ENCODE measurements at regions not wholly inside any gene's neighbourhood (a gene's known extent, or its start where the extent isn't known, plus 50 kb on each side); places are given as distances from the start of the nearest gene placed in this dataset.

- Mint-ChIP-seq H3K27ac (no peak overlapping the region), H3K36me3 (ENCODE audit: low read depth) (no peaks in the 10 kb centered on the region), H3K4me1 (no peaks in the 10 kb centered on the region), H3K9me3 (peaks cover 11% of the 10 kb centered on the region), H3K27me3 (no peaks in the 10 kb centered on the region), H3K4me3 (no peak overlapping the region)
- intact Hi-C loops (cut with micrococcal nuclease): no loop called here
- no peak for DNase-seq
Measured at GRCh38 chr10:90421874-90422273, 436.0 kb downstream of the HTR7 start.

DNA sequence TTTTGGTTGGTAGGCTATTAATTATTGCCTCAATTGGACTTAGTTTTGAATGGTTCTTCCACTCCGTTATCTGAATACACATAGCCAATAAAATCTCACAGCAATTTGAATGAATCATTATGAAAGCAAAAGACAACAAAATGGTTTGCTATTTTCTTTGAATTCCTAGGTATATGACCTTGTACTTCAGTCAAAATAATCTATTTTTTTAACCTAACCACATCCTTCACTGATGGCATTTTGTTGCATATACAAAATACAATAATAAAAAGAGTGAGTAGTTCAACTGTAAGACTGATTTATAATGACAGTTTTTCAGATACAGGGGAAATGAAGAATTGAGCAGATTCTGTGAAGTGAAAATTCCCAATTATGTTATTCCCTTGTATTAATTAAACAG, 433.1 kb downstream of the HTR7 start:
- intact Hi-C loops (cut with micrococcal nuclease): no loop called here

GRCh38 chr10:90430186-90430585, 427.7 kb downstream of the HTR7 start:
- no peak overlapping the region for H3K4me3 Mint-ChIP-seq
- intact Hi-C loops (cut with micrococcal nuclease): no loop called here
- peaks cover 5% of the 10 kb centered on the region for H3K9me3 Mint-ChIP-seq
- H3K27me3 Mint-ChIP-seq: no peaks in the 10 kb centered on the region
- no peak for DNase-seq
- H3K36me3 Mint-ChIP-seq (ENCODE audit: low read depth): no peaks in the 10 kb centered on the region
- H3K27ac Mint-ChIP-seq: no peak overlapping the region
- H3K4me1 Mint-ChIP-seq: no peaks in the 10 kb centered on the region

More for the DNA sequence above, 433.1 kb downstream of the HTR7 start:
- DNase-seq: no peak
- no peak overlapping the region for H3K4me3 Mint-ChIP-seq
- no peaks in the 10 kb centered on the region for H3K36me3 Mint-ChIP-seq (ENCODE audit: low read depth)
- H3K27ac Mint-ChIP-seq: no peak overlapping the region
- H3K4me1 Mint-ChIP-seq: no peaks in the 10 kb centered on the region
- H3K9me3 Mint-ChIP-seq: peaks cover 11% of the 10 kb centered on the region
- H3K27me3 Mint-ChIP-seq: no peaks in the 10 kb centered on the region

DNA sequence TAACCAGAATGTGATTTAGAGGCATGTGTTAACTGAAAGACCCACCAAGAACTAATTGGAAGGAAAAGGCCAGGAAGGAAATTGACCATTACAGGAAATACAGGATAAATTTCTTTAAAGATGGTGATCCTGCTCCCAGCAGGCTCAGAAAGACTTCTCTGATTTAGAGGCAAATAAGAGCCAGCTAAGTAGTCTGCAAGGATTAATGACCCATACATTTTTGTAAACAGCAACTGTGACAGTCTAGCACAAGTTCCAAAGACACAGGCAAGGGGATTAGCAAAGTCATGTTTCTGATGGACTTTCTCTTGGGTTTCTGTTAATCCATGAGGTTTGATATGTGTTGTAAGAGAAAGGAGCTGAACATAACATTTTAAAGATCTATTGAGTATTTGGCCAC, 425.0 kb downstream of the HTR7 start:
- Mint-ChIP-seq H3K36me3 (ENCODE audit: low read depth) (no peaks in the 10 kb centered on the region), H3K27ac (no peak overlapping the region), H3K9me3 (no peaks in the 10 kb centered on the region), H3K27me3 (no peaks in the 10 kb centered on the region), H3K4me3 (no peak overlapping the region), H3K4me1 (no peaks in the 10 kb centered on the region)
- no peak for DNase-seq
- intact Hi-C loops (cut with micrococcal nuclease): no loop called here

DNA sequence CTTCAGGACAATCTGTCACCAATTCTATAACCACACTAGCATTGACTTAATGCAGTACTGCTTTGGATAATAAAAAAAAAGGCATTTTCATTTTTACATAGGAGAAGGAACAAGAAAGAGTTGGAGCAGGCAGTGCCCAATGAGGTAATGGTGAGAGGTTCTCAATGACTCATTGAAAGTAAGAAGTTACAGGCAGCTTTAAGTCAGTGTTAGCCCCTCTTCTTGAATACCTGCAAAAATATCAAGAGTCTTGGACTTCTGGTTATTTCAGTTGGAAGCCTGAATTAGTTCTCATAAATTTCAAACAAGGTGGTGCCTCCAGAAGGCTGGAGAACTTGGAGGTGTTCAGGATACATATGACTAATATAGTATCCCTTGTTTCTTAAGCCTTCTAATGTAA, 422.5 kb downstream of the HTR7 start:
- Mint-ChIP-seq H3K9me3 (no peaks in the 10 kb centered on the region), H3K36me3 (ENCODE audit: low read depth) (no peaks in the 10 kb centered on the region), H3K27ac (no peak overlapping the region), H3K4me1 (no peaks in the 10 kb centered on the region), H3K27me3 (no peaks in the 10 kb centered on the region), H3K4me3 (no peak overlapping the region)
- intact Hi-C loops (cut with micrococcal nuclease): no loop called here
- DNase-seq: no peak

- no peak for DNase-seq
- intact Hi-C loops (cut with micrococcal nuclease): no loop called here
- peaks cover 4% of the 10 kb centered on the region for H3K9me3 Mint-ChIP-seq
- H3K27me3 Mint-ChIP-seq: no peaks in the 10 kb centered on the region
- no peak overlapping the region for H3K27ac Mint-ChIP-seq
- H3K4me1 Mint-ChIP-seq: no peaks in the 10 kb centered on the region
- H3K4me3 Mint-ChIP-seq: no peak overlapping the region
- H3K36me3 Mint-ChIP-seq (ENCODE audit: low read depth): no peaks in the 10 kb centered on the region
Measured at GRCh38 chr10:90437452-90437851, 420.4 kb downstream of the HTR7 start.

DNA sequence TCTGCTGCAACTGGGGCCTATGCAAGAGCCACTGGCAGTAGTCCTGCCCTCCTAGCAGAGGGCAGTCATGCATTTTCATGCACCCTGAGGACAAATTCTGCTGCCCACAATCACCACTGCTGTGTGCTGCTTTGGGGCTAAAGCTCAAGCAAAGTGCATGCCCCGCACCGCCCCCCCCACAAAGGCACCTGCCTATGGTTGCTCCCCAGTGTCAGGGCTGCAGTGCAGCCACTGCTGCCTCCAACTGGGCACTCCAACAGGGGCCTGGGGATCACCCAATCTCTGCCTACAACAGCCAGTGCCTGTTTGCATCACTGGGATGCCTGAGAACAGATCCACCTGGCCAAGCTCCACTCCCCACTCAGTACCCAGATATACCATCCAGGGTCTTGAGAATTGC, 417.0 kb downstream of the HTR7 start:
- Mint-ChIP-seq H3K27ac (no peak overlapping the region), H3K36me3 (ENCODE audit: low read depth) (no peaks in the 10 kb centered on the region), H3K9me3 (peaks cover 4% of the 10 kb centered on the region), H3K4me1 (no peaks in the 10 kb centered on the region), H3K27me3 (no peaks in the 10 kb centered on the region), H3K4me3 (no peak overlapping the region)
- intact Hi-C loops (cut with micrococcal nuclease): no loop called here
- no peak for DNase-seq

GRCh38 chr10:90443342-90443741, 414.5 kb downstream of the HTR7 start:
- no peaks in the 10 kb centered on the region for H3K36me3 Mint-ChIP-seq (ENCODE audit: low read depth)
- no peak overlapping the region for H3K4me3 Mint-ChIP-seq
- intact Hi-C loops (cut with micrococcal nuclease): no loop called here
- no peaks in the 10 kb centered on the region for H3K27me3 Mint-ChIP-seq
- no peaks in the 10 kb centered on the region for H3K4me1 Mint-ChIP-seq
- no peak for DNase-seq
- H3K9me3 Mint-ChIP-seq: peaks cover 4% of the 10 kb centered on the region
- no peak overlapping the region for H3K27ac Mint-ChIP-seq

GRCh38 chr10:90447831-90448230, 410.0 kb downstream of the HTR7 start:
- H3K4me3 Mint-ChIP-seq: no peak overlapping the region
- no peaks in the 10 kb centered on the region for H3K4me1 Mint-ChIP-seq
- H3K36me3 Mint-ChIP-seq (ENCODE audit: low read depth): no peaks in the 10 kb centered on the region
- no peak for DNase-seq
- no peaks in the 10 kb centered on the region for H3K27me3 Mint-ChIP-seq
- H3K27ac Mint-ChIP-seq: no peak overlapping the region
- H3K9me3 Mint-ChIP-seq: no peaks in the 10 kb centered on the region
- intact Hi-C loops (cut with micrococcal nuclease): no loop called here

- DNase-seq: no peak
- H3K27me3 Mint-ChIP-seq: no peaks in the 10 kb centered on the region
- intact Hi-C loops (cut with micrococcal nuclease): no loop called here
Measured at GRCh38 chr10:90450797-90451196, 407.0 kb downstream of the HTR7 start.

DNA sequence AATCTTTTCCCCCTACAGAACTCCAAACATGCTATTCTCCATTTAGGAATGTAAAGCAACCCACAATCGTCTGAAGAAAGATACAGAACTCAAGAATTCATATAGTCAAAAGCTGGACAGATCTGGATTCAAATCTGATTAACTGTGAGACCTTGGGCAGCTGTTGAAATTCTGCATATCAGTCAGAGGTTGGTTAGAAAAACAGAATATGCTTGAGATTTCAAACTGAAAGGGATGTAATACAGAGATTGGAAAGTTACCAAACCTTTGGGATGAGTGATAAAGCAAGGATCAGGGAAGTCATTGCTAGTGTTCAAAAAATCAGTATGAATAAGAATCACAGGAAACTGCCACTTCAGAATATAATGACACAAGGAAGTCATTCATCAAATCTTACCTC, 406.6 kb downstream of the HTR7 start:
- no peaks in the 10 kb centered on the region for H3K4me1 Mint-ChIP-seq
- no peak for DNase-seq
- H3K4me3 Mint-ChIP-seq: no peak overlapping the region
- no peaks in the 10 kb centered on the region for H3K9me3 Mint-ChIP-seq
- intact Hi-C loops (cut with micrococcal nuclease): no loop called here
- H3K27ac Mint-ChIP-seq: no peak overlapping the region
- no peaks in the 10 kb centered on the region for H3K27me3 Mint-ChIP-seq
- no peaks in the 10 kb centered on the region for H3K36me3 Mint-ChIP-seq (ENCODE audit: low read depth)

More at GRCh38 chr10:90450797-90451196, 407.0 kb downstream of the HTR7 start:
- Mint-ChIP-seq H3K9me3 (no peaks in the 10 kb centered on the region), H3K4me3 (no peak overlapping the region), H3K4me1 (no peaks in the 10 kb centered on the region), H3K36me3 (ENCODE audit: low read depth) (no peaks in the 10 kb centered on the region), H3K27ac (no peak overlapping the region)

- H3K9me3 Mint-ChIP-seq: no peaks in the 10 kb centered on the region
- no peak for DNase-seq
- H3K4me3 Mint-ChIP-seq: no peak overlapping the region
- no peak overlapping the region for H3K27ac Mint-ChIP-seq
- no peaks in the 10 kb centered on the region for H3K36me3 Mint-ChIP-seq (ENCODE audit: low read depth)
- intact Hi-C loops (cut with micrococcal nuclease): no loop called here
- H3K27me3 Mint-ChIP-seq: no peaks in the 10 kb centered on the region
- no peaks in the 10 kb centered on the region for H3K4me1 Mint-ChIP-seq
Measured at GRCh38 chr10:90458054-90458453, 399.8 kb downstream of the HTR7 start.

DNA sequence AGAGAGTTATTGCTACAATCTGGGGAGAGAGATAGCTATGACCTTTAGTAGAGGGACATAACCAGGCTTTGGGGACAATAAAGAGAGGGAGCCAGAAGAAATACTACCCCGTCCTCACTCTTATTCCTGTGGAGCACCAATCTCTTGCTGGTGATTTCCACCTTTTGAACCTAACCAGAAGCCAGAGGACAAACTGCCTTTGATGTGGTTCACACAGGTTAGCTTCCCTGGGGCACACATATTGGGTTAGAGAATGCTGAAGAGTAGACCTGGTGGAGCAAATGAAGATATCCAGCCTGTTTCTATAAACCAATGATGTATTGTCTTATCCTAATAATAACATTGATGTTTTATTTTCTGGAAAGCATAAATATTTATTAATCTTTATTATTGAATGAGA, 399.3 kb downstream of the HTR7 start:
- DNase-seq: no peak
- Mint-ChIP-seq H3K9me3 (no peaks in the 10 kb centered on the region), H3K4me3 (no peak overlapping the region), H3K36me3 (ENCODE audit: low read depth) (no peaks in the 10 kb centered on the region), H3K27ac (no peak overlapping the region), H3K4me1 (no peaks in the 10 kb centered on the region), H3K27me3 (no peaks in the 10 kb centered on the region)
- intact Hi-C loops (cut with micrococcal nuclease): no loop called here

GRCh38 chr10:90461437-90462155, 396.2 kb downstream of the HTR7 start:
- no peak overlapping the region for H3K27ac Mint-ChIP-seq
- DNase-seq: no peak
- no peaks in the 10 kb centered on the region for H3K9me3 Mint-ChIP-seq
- intact Hi-C loops (cut with micrococcal nuclease): no loop called here
- no peaks in the 10 kb centered on the region for H3K4me1 Mint-ChIP-seq
- no peaks in the 10 kb centered on the region for H3K36me3 Mint-ChIP-seq (ENCODE audit: low read depth)
- no peaks in the 10 kb centered on the region for H3K27me3 Mint-ChIP-seq
- H3K4me3 Mint-ChIP-seq: no peak overlapping the region

DNA sequence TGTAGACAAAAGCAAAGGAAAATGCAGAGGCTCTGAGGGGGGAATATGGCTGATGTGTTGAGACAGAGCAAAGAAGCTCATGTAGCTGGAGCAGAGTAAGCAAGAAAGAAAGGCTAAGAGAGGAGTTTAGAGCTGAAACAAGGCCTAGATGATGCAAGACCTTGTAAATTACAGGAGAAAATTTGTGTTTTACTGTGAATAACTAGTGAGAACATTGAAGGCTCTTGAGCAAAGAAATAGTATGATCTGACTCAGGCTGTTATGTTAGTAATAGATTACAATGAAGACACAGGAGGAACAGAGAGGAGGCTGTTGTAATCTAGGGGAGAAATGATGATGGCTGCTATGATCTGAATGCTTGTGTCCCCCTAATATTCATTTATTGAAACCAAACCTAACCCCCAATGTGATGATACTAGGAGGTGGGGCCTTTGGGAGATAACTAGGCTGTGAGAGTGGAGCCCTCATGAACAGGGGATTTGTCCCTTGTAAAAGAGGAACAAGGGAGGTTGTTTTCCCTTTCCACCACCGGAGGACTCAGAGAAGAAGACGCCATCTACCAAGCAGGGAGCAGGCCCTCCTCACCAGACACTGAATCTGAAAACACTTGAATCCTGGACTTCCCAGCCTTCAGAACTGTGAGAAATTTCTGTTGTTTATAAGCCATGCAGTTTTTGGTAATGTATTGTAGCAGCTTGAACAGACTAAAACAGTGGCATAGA, 394.9 kb downstream of the HTR7 start:
- intact Hi-C loops (cut with micrococcal nuclease): no loop called here
- DNase-seq: no peak
- no peaks in the 10 kb centered on the region for H3K9me3 Mint-ChIP-seq
- H3K27ac Mint-ChIP-seq: no peak overlapping the region
- H3K4me1 Mint-ChIP-seq: no peaks in the 10 kb centered on the region
- no peak overlapping the region for H3K4me3 Mint-ChIP-seq
- no peaks in the 10 kb centered on the region for H3K36me3 Mint-ChIP-seq (ENCODE audit: low read depth)
- H3K27me3 Mint-ChIP-seq: no peaks in the 10 kb centered on the region
